Suppressor macrophage (primary cell): ENCODE measurements at regions not wholly inside any gene's neighbourhood (a gene's known extent, or its start where the extent isn't known, plus 50 kb on each side); places are given as distances from the start of the nearest gene placed in this dataset.
A peak's percentile ranks its signal among the peaks of the same experiment; 100 is the strongest.

Experiments
- DNase-seq, 4 experiments: peaks; one replicate each; pipeline ENCODE4 v3.0.0-alpha.2; 2020 to 2022

GRCh38 chr10:116792817-116793216, 50.5 kb upstream of the HSPA12A start:
- DNase-seq: no peak

DNA sequence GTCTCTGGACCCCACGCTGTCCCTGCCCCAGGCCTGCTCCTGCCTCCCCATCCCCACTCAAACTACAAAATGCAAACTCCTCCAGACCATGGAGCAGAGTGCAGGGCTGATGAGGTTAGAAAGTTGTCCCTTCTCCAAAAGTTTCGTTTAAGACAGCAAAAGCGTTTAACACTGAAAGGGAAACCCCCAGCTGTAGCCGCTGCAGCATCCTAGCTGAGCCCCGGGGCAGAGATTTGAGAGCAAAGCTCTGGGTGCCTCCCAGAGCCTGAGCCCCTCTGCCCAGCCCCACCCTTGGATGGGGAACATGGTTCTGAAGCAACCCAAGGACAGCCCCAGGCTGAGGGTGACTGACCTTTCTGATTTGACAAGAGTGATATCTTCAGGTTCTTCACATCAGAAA, 52.8 kb upstream of the ENO4 start:
- no peak for DNase-seq

DNA sequence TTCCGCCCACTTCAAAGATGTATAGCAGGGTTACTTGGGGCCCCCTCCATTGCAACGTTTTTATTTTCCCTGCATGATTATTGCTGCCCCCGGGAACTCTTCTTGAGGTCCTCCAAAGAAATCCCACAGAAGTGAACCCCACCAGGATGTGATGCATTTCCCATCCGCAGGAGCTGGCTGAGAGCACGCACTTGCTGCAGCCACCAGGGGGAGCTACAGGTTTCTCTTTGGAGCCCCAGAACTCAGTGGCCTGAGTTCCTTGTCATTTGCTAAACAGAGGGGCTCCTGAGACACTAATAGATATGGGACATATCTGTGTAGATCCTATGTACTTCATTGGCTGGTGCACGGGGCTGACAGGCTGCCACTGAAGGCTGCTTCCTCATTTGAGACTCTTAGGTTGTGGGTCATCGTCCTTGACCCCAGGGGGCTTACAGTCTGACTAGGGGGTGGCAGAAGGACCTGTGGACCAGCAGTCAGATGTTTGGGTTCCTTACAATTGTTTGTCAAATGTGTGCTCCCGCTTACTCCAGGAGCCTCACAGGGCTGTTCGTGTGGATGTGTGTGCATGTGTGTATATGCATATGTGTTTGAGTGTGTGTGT, 52.3 kb upstream of the ENO4 start:
- DNase-seq: peak; percentile 84 to 92 (median 86)

- no peak for DNase-seq
Measured at GRCh38 chr10:116798859-116799258, 50.4 kb upstream of the ENO4 start.
